Liver (tissue), 8 donors: ENCODE measurements at regions not wholly inside any gene's neighbourhood (a gene's known extent, or its start where the extent isn't known, plus 50 kb on each side); places are given as distances from the start of the nearest gene placed in this dataset.

ENCODE experiments used
- DNase-seq: peaks from one replicate; pipeline ENCODE4 v3.0.0-alpha.2; 2017; ENCODE audit warnings: low spot score
- H3K27ac ChIP-seq, 2 donors: one replicate each; pipeline ENCODE4 v1.7.0; 2013; ENCODE audit warnings: inconsistent platforms in 2 of 2, low read length in 2 of 2, control low read depth in 1 of 2, low read depth in 1 of 2, mild to moderate bottlenecking in 1 of 2
- H3K27me3 ChIP-seq, 4 donors: one replicate each; pipeline versions ENCODE4 v1.6.1 to v1.7.0; 2013; ENCODE audit warnings: low read length in 3 of 4, inconsistent platforms in 1 of 4, mild to moderate bottlenecking in 1 of 4, moderate library complexity in 1 of 4; ENCODE audit not compliant: control insufficient read depth in 4 of 4, insufficient read depth in 4 of 4
- H3K36me3 ChIP-seq, 4 donors: one replicate each; pipeline versions ENCODE4 v1.6.1 to v1.7.0; 2013; ENCODE audit warnings: low read length in 3 of 4, mild to moderate bottlenecking in 3 of 4, low read depth in 1 of 4, moderate library complexity in 1 of 4; ENCODE audit not compliant: control insufficient read depth in 4 of 4, insufficient read depth in 3 of 4
- H3K4me1 ChIP-seq, 4 donors: one replicate each; pipeline versions ENCODE4 v1.6.1 to v1.7.0; 2013; ENCODE audit warnings: low read length in 3 of 4, mild to moderate bottlenecking in 3 of 4, moderate library complexity in 1 of 4; ENCODE audit not compliant: control insufficient read depth in 4 of 4, insufficient read depth in 4 of 4
- H3K4me3 ChIP-seq, 3 donors: one replicate each; pipeline versions ENCODE4 v1.6.1 to v1.7.0; 2013; ENCODE audit warnings: low read length in 3 of 3, control low read depth in 1 of 3, low read depth in 1 of 3, mild to moderate bottlenecking in 1 of 3
- H3K9ac ChIP-seq, 2 donors: one replicate each; pipeline ENCODE4 v1.7.0; 2013; ENCODE audit warnings: low read length in 2 of 2, mild to moderate bottlenecking in 2 of 2, moderate library complexity in 2 of 2, control low read depth in 1 of 2, low read depth in 1 of 2
- H3K9me3 ChIP-seq, 4 donors: one replicate each; pipeline versions ENCODE4 v1.6.1 to v1.7.0; 2013; ENCODE audit warnings: low read length in 3 of 4; ENCODE audit not compliant: control insufficient read depth in 4 of 4
- CTCF ChIP-seq: fragments of 150-350 bp; IDR thresholded peaks from 2 replicates; pipeline ENCODE4 v1.5.1; 2017; ENCODE audit warnings: improper control_type of control experiment, low read depth, low read length; ENCODE audit not compliant: missing input control
- EGR1 ChIP-seq, 2 donors: IDR thresholded peaks; 2 replicates each; pipeline ENCODE4 v1.6.1; 2016 to 2018; ENCODE audit warnings: antibody characterized with exemption in 2 of 2, low read depth in 2 of 2
- GABPA ChIP-seq, 2 donors: IDR thresholded peaks in 1 of 2; conservative IDR thresholded peaks in 1 of 2; 2 replicates each; pipeline ENCODE4 v1.6.1; 2016; ENCODE audit warnings: antibody characterized with exemption in 2 of 2, mild to moderate bottlenecking in 1 of 2, moderate library complexity in 1 of 2
- HNF4A ChIP-seq, 2 donors: conservative IDR thresholded peaks; 2 replicates each; pipeline ENCODE4 v1.6.1; 2016; ENCODE audit warnings: antibody characterized with exemption in 2 of 2, mild to moderate bottlenecking in 2 of 2
- HNF4G ChIP-seq: IDR thresholded peaks from 2 replicates; pipeline ENCODE4 v1.6.1; 2016; ENCODE audit warnings: antibody characterized with exemption
- JUND ChIP-seq, 2 donors: IDR thresholded peaks; 2 replicates each; pipeline ENCODE4 v1.6.1; 2016; ENCODE audit warnings: antibody characterized with exemption in 2 of 2
- NR2F2 ChIP-seq: IDR thresholded peaks from 2 replicates; pipeline ENCODE4 v1.6.1; 2016; ENCODE audit warnings: antibody characterized with exemption
- RAD21 ChIP-seq, 2 donors: IDR thresholded peaks; 2 replicates each; pipeline ENCODE4 v1.6.1; 2016; ENCODE audit warnings: antibody characterized with exemption in 2 of 2, mild to moderate bottlenecking in 2 of 2
- RXRA ChIP-seq, 2 donors: IDR thresholded peaks; 2 replicates each; pipeline ENCODE4 v1.6.1; 2017 to 2018; ENCODE audit warnings: antibody characterized with exemption in 2 of 2, mild to moderate bottlenecking in 1 of 2
- SP1 ChIP-seq: IDR thresholded peaks from 2 replicates; pipeline ENCODE4 v1.6.1; 2018; ENCODE audit warnings: antibody characterized with exemption, mild to moderate bottlenecking
- TAF1 ChIP-seq: conservative IDR thresholded peaks from 2 replicates; pipeline ENCODE4 v1.6.1; 2016; ENCODE audit warnings: antibody characterized with exemption, mild to moderate bottlenecking
- YY1 ChIP-seq: IDR thresholded peaks from 2 replicates; pipeline ENCODE4 v1.6.1; 2016; ENCODE audit warnings: antibody characterized with exemption, mild to moderate bottlenecking
- ZBTB33 ChIP-seq: IDR thresholded peaks from 2 replicates; pipeline ENCODE4 v1.6.1; 2016; ENCODE audit warnings: antibody characterized with exemption
- WGBS: extraction: QIAGEN DNeasy Blood & Tissue Kit; methylation state at CpG from one replicate; pipeline ENCODE4 v1.1.7; 2013; 5-methylcytosine and 5-hydroxymethylcytosine counted together
- TF ChIP-seq, protein P1 (sequence below): IDR thresholded peaks from 2 replicates; pipeline ENCODE4 v1.6.1; 2016; ENCODE audit warnings: antibody characterized with exemption
- TF ChIP-seq, protein P2 (sequence below): IDR thresholded peaks from 2 replicates; pipeline ENCODE4 v1.6.1; 2016; ENCODE audit warnings: antibody characterized with exemption
- donor health status: healthy.
- donor health status: healthy.
- donor health status: healthy.
- donor health status: healthy.
- donor health status: healthy.

DNA sequence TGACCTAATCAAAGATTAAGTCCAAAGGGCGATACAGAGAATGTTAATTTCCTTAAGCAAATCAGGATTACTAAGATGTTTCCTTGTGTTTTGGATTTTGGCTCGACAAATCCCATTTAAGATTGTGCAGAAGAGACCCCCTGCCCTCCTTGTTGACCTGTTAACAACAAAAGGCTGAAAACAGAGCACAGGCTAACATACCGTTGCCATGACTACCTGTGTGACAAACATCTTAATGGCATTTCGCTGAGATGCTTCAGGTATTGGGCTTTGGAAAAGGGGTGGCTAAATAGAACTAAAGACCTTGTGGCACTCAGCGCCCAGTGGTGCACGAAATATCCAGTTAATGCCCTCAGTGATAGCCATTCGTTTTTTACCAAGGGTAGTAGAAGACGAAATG, 1532.3 kb upstream of the TMEM132C start:
- Histone ChIP-seq H3K27me3 (peaks cover 0 to 3% (median 0%) of the 10 kb centered on the region in 4 donors), H3K4me1 (no peaks in the 10 kb centered on the region), H3K27ac (no peak overlapping the region), H3K9ac (no peak overlapping the region), H3K9me3 (no peaks in the 10 kb centered on the region), H3K36me3 (no peaks in the 10 kb centered on the region), H3K4me3 (no peak overlapping the region)
- WGBS, result 78% methylated on average over 8 of the region's 8 CpGs
- no peak for DNase-seq
- TF ChIP-seq TAF1 (no peak), HNF4A (conservative IDR thresholded peaks at IDR 0.05) (no peak), JUND (IDR thresholded peaks at IDR 0.05) (no peak), RXRA (IDR thresholded peaks at IDR 0.05) (no peak), ZBTB33 (no peak)
- TF ChIP-seq, protein P1, sequence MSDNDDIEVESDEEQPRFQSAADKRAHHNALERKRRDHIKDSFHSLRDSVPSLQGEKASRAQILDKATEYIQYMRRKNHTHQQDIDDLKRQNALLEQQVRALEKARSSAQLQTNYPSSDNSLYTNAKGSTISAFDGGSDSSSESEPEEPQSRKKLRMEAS, result no peak

- WGBS, result 82% methylated on average over 12 of the region's 12 CpGs
- Histone ChIP-seq H3K9me3 (peaks cover 0 to 3% (median 0%) of the 10 kb centered on the region in 4 donors), H3K27me3 (no peaks in the 10 kb centered on the region), H3K9ac (no peak overlapping the region), H3K4me1 (no peaks in the 10 kb centered on the region), H3K27ac (no peak overlapping the region), H3K36me3 (peaks cover 0 to 1% (median 0%) of the 10 kb centered on the region in 4 donors), H3K4me3 (no peak overlapping the region)
- no peak for DNase-seq
- TF ChIP-seq, protein P2, sequence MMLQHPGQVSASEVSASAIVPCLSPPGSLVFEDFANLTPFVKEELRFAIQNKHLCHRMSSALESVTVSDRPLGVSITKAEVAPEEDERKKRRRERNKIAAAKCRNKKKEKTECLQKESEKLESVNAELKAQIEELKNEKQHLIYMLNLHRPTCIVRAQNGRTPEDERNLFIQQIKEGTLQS, result no peak
- TF ChIP-seq ZBTB33, result no peak
These were observed 1525.3 kb upstream of the TMEM132C start for GRCh38 chr12:126741536-126742240.

GRCh38 chr12:126742241-126742641, 1524.7 kb upstream of the TMEM132C start:
- Histone ChIP-seq H3K36me3 (peaks cover 0 to 1% (median 0%) of the 10 kb centered on the region in 4 donors), H3K9me3 (peaks cover 0 to 3% (median 0%) of the 10 kb centered on the region in 4 donors), H3K9ac (no peak overlapping the region), H3K4me3 (no peak overlapping the region), H3K27me3 (no peaks in the 10 kb centered on the region), H3K4me1 (no peaks in the 10 kb centered on the region), H3K27ac (no peak overlapping the region)
- no peak for DNase-seq
- no peak for TF ChIP-seq HNF4G
- no peak for TF ChIP-seq NR2F2
- no peak for TF ChIP-seq HNF4A (conservative IDR thresholded peaks at IDR 0.05)
- TF ChIP-seq TAF1, result no peak
- no peak for TF ChIP-seq EGR1 (IDR thresholded peaks at IDR 0.05; ENCODE audit: low read depth in 2 of 2)
- no peak for TF ChIP-seq YY1
- TF ChIP-seq GABPA (IDR thresholded peaks at IDR 0.05 in 1 of 2, conservative IDR thresholded peaks at IDR 0.05 in 1 of 2), result no peak
- no peak for TF ChIP-seq RXRA (IDR thresholded peaks at IDR 0.05)
- TF ChIP-seq RAD21 (IDR thresholded peaks at IDR 0.05), result no peak
- TF ChIP-seq CTCF, result no peak
- TF ChIP-seq ZBTB33, result no peak
- TF ChIP-seq SP1, result no peak
- 85% methylated on average over 9 of the region's 9 CpGs for WGBS
